Skeletal muscle satellite cell (primary cell): ENCODE measurements at regions not wholly inside any gene's neighbourhood (a gene's known extent, or its start where the extent isn't known, plus 50 kb on each side); places are given as distances from the start of the nearest gene placed in this dataset.

Experiments used
- H3K27me3 ChIP-seq: 2 replicates; pipeline ENCODE4 v1.7.0; 2013; ENCODE audit warnings: low read length; ENCODE audit not compliant: control insufficient read depth, insufficient read depth
- H3K36me3 ChIP-seq: 2 replicates; pipeline ENCODE4 v1.7.0; 2013; ENCODE audit warnings: mild to moderate bottlenecking, control low read depth, low read length; ENCODE audit not compliant: insufficient read depth
- H3K4me1 ChIP-seq: 2 replicates; pipeline ENCODE4 v1.7.0; 2013; ENCODE audit warnings: low read length; ENCODE audit not compliant: control insufficient read depth, insufficient read depth
- H3K4me2 ChIP-seq: 2 replicates; pipeline ENCODE4 v1.7.0; 2013; ENCODE audit warnings: mild to moderate bottlenecking, low read length
- H3K4me3 ChIP-seq: 2 replicates; pipeline ENCODE4 v1.7.0; 2013; ENCODE audit warnings: low read length
- H3K9ac ChIP-seq: 2 replicates; pipeline ENCODE4 v1.7.0; 2013; ENCODE audit warnings: mild to moderate bottlenecking, low read depth, low read length, moderate library complexity
- H3K9me3 ChIP-seq: replicated peaks from 2 replicates; pipeline ENCODE4 v1.7.0; 2013; ENCODE audit warnings: mild to moderate bottlenecking, control low read depth, low read length

DNA sequence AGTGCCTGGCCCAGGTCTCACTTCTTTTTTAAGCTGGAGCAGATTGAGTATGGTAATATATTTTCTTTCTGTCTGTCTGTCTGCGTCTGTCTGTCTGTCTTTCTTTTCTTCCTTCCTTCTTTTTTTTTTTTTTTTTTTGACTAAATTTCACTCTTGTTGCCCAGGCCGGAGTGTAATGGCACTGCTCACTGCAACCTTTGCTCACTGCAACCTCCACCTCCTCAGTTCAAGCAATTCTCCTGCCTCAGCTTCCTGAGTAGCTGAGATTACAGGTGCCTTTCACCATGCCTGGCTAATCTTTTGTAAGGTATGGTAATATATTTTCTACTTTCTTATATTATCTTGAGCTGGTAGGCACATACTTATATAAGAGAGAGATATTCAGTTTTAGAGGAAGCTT is 196.3 kb upstream of the MARCKS start:
- no peak overlapping the region for H3K9ac ChIP-seq
- no peak overlapping the region for H3K4me3 ChIP-seq
- no peaks in the 10 kb centered on the region for H3K36me3 ChIP-seq
- no peak overlapping the region for H3K4me2 ChIP-seq
- H3K9me3 ChIP-seq, result no peaks in the 10 kb centered on the region
- H3K4me1 ChIP-seq, result no peaks in the 10 kb centered on the region
- H3K27me3 ChIP-seq, result no peaks in the 10 kb centered on the region

DNA sequence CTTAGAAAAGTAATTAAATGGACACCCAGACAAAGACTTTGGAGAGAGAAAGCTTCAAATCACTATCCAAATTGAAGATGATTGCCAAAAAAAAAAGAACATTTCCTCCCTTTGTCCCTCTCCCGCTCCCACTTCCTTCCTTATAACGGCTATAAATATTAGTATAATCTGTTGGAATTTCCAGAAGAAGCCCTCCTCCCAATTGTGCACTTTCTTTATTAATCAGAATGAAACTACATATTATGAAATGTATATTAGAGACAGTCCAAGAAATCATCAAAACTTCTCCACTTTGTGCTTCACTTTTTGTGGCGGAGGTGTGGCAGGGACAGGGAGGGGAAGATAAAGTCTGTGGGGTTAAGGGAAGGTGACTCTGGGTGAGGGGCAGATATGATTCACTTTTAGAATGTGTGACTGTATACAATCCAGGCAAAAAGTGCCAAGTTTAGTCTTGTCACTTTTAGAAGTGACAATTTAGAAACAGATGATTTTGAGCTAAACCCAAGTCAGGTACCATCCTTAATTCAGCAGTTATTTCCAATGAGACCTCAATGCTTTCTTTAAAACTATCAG is 195.0 kb upstream of the MARCKS start:
- Histone ChIP-seq H3K36me3 (no peaks in the 10 kb centered on the region), H3K4me3 (no peak overlapping the region), H3K4me2 (no peak overlapping the region), H3K9me3 (no peaks in the 10 kb centered on the region), H3K27me3 (no peaks in the 10 kb centered on the region), H3K9ac (no peak overlapping the region), H3K4me1 (no peaks in the 10 kb centered on the region)

DNA sequence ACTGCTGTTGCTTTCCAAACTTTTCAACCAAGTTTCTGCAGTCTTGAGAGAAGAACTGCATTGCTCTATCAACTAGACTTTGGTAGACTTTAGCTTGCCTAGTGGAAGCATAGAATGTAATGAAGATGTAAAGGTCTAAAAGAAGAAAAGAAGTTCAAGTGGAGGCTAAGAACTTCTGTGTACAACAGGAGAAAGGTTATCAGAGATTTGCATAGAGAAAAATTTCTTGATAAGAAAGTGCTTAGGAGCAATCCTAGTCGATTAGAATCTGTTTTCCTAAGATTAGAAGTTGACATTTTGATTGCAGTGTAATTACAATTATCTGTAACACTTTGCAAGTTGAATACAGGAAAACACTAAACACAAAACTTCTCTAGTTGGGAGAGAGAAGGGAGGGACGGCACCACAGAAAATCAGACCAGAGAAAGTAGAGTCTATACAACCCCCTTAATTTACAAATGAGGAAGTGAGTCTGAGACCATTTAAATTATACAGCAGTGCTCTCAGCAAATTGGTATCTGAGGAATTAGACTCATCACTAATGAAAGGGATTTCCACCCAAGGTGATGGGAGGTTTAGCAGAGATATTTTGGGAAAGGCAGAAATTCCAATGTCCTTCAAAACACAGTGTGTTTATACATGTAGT is 194.3 kb upstream of the MARCKS start:
- Histone ChIP-seq H3K9ac (no peak overlapping the region), H3K36me3 (no peaks in the 10 kb centered on the region), H3K9me3 (no peaks in the 10 kb centered on the region), H3K27me3 (no peaks in the 10 kb centered on the region), H3K4me2 (no peak overlapping the region), H3K4me1 (no peaks in the 10 kb centered on the region), H3K4me3 (no peak overlapping the region)

DNA sequence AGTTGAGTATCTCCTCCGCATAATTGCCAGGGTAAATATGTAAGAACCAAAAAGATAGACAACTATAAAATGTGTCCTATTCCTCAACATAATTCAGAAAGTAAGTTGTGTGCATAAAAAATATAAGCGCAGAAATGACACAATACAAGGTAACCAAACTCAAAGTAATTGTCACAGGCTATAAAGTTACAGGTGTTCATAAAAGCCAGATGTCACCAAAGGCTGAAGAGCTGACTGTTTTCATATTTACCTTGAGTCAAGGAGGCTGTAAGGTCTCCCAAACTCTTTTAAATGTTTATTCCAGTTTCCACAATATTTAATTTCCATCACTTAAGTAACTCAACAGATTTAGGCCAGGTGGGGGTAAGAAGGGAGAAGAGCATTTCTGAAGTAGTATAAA is 192.2 kb upstream of the MARCKS start:
- Histone ChIP-seq H3K9ac (no peak overlapping the region), H3K9me3 (no peaks in the 10 kb centered on the region), H3K27me3 (no peaks in the 10 kb centered on the region), H3K4me1 (no peaks in the 10 kb centered on the region), H3K4me2 (no peak overlapping the region), H3K36me3 (no peaks in the 10 kb centered on the region), H3K4me3 (no peak overlapping the region)

DNA sequence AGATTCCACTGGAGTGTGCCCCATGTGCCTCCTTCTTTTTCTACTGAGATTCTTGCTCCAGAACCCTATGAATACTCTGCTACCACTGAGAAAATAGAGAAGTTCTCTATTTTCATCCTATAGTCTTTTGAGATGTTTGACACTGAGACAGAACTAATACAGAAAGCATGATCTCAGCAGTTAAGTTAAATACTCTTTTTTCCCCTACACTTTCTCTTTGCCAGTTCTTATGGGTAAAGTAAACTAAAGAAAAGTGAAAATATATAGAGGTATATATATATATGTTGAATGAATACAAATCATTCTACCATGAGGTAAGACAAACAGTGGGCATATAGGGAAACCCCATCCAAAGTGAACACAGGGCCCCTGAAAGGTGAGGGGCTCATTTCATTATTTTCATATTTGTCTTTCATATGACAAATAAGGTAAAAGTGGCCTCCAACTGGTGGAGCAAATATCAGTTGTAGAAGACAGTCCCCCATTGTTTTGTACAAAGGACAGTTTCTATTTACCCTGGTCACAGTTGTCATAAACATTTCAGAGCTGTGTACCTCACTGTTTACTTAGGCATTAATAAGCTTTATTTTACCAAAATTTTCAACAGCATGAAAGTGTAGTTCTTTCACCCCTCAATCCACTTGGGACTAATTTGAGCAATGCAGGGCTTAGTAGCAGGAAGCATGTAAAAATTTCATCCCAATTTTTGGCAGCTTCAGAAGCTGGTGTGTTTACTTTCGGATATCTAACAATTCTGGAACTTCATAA is 188.3 kb upstream of the MARCKS start:
- Histone ChIP-seq H3K4me2 (no peak overlapping the region), H3K36me3 (no peaks in the 10 kb centered on the region), H3K9ac (no peak overlapping the region), H3K4me3 (no peak overlapping the region), H3K4me1 (peaks cover 5% of the 10 kb centered on the region), H3K9me3 (no peaks in the 10 kb centered on the region), H3K27me3 (no peaks in the 10 kb centered on the region)

DNA sequence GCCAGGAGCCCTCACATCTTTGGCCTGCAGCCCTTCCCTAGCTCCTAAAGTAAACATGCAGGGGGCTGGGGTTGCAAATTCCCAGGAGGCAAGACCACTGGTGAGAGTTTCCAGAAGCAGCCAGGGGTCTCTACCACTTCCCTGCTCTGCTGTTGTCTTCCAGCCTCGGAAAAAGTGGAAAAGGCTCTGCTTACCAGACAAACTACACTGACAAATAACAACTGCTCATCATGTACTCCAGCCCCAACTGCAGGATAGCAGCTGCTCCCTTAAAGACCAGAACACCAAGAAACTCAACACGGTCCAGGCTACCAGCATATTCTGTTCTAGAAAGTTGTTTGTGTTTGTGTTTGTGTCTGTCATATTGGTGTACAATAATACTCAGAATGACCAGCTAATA is 187.5 kb upstream of the MARCKS start:
- Histone ChIP-seq H3K4me3 (no peak overlapping the region), H3K4me1 (peaks cover 5% of the 10 kb centered on the region), H3K27me3 (no peaks in the 10 kb centered on the region), H3K4me2 (no peak overlapping the region), H3K9ac (no peak overlapping the region), H3K36me3 (no peaks in the 10 kb centered on the region), H3K9me3 (no peaks in the 10 kb centered on the region)

DNA sequence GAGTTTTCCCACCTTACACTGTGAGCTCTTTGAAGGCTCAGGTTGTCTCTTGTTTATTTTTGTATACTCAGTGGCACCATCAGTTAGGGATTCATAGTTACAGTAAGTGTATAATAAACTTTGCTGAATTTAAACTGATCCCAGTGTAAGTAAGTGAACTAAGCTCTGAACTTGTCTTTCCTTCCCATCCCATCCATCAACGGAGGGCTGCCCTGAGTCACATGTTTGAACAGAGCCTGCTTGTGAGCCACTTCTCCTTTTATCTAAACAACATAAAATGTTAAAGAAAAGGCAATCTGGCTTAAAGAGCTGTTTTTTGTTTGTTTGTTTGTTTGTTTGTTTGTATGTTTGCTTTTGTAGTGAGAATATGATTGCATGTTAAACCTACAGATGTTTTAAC is 185.7 kb upstream of the MARCKS start:
- no peaks in the 10 kb centered on the region for H3K36me3 ChIP-seq
- no peaks in the 10 kb centered on the region for H3K27me3 ChIP-seq
- H3K4me2 ChIP-seq, result no peak overlapping the region
- no peak overlapping the region for H3K4me3 ChIP-seq
- peaks cover 5% of the 10 kb centered on the region for H3K4me1 ChIP-seq
- H3K9ac ChIP-seq, result no peak overlapping the region
- no peaks in the 10 kb centered on the region for H3K9me3 ChIP-seq

DNA sequence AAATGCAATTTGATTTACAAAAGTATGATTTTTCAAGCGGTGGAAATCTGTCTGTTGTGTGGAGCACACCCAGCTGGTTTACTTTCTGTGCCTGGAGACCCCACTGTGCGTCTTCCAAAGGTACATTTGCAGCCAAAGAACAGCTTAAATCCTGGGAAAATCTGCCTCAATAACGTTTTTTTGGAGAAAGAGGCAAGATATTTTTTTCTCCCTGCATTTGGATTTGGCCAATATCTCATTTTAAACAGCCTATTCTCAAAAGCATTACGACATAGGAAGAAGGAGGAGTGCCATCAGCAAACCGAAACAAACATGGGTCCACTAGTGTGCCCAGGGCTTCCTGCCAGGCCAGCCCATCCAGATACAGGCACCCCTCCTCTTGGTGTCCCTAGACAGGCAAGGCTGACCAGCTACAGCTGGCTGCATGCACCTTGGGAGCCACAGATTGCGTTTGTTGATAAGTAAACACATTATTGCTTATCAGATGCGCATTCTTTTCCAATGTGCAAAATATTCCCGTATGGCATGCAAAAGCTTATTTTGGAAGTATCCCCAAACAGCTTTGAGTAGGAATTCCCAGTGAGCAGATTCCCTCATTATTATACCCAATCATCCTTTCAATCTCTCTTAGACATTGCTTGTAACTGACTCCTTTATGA is 184.5 kb upstream of the MARCKS start:
- H3K4me1 ChIP-seq, result peaks cover 5% of the 10 kb centered on the region
- no peaks in the 10 kb centered on the region for H3K9me3 ChIP-seq
- no peaks in the 10 kb centered on the region for H3K36me3 ChIP-seq
- H3K4me3 ChIP-seq, result peak overlapping the region; percentile 56
- peak overlapping the region; percentile 2 for H3K9ac ChIP-seq
- H3K27me3 ChIP-seq, result no peaks in the 10 kb centered on the region
- peak overlapping the region; percentile 79 for H3K4me2 ChIP-seq

DNA sequence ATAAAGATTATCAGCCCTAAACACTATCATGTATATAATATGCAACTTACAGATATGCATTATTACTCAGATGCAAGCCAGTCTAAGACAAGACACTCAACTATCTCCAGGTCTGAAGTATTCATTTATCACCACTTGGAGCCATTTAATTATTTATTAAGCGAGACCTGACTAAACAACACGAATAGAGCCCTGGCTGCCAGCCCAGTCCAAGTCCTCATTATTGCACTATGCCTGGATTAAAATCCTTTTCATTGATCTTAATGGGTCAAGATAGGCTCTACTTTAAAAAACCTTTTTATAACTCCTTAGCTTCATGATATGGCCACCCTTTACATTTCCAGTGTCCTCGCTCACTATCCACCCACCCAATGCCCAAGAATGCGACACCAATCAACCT is 183.1 kb upstream of the MARCKS start:
- Histone ChIP-seq H3K4me2 (no peak overlapping the region), H3K27me3 (no peaks in the 10 kb centered on the region), H3K36me3 (no peaks in the 10 kb centered on the region), H3K9ac (no peak overlapping the region), H3K4me1 (peaks cover 5% of the 10 kb centered on the region), H3K9me3 (no peaks in the 10 kb centered on the region), H3K4me3 (no peak overlapping the region)

DNA sequence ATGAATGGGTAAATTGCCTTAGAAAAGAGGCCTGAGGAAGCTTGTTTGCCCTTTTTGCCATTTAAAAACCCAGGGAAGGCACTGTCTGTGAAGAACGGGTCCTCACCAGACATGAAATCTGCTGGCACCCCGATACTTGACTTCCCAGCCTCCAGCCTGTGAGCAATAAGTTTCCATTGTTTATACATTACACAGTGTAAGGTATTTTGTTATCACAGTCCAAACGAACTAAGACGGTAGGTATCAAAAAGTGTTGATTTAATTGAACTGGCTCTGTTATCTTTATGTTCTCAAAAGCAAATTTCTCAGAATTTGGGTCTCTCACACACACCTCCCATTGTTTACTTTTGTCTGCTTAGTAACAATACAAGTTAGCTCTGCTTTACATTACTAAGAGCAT is 181.1 kb upstream of the MARCKS start:
- Histone ChIP-seq H3K4me2 (no peak overlapping the region), H3K4me1 (peaks cover 5% of the 10 kb centered on the region), H3K9me3 (no peaks in the 10 kb centered on the region), H3K27me3 (no peaks in the 10 kb centered on the region), H3K9ac (no peak overlapping the region), H3K36me3 (no peaks in the 10 kb centered on the region), H3K4me3 (no peak overlapping the region)

DNA sequence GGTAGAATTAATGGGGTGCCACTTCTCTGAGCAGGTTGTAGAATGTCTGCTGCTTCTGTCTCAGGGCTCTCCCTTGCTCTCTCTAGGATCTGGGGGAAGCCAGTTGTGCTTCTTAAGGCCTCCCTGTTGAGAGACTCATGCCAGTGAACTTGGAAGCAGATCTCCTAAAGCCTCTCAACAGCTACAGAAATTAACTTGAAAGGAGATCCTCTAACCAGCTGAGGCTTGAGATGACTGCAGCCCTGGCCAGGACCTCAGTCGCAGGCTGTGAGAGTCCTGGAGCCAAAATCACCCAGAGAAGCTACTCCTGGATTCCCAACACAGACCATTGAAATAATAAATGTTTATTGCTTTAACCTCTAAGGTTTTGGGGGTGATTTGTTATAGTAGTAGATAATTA is 180.2 kb upstream of the MARCKS start:
- Histone ChIP-seq H3K4me2 (no peak overlapping the region), H3K9me3 (no peaks in the 10 kb centered on the region), H3K4me1 (peaks cover 5% of the 10 kb centered on the region), H3K27me3 (no peaks in the 10 kb centered on the region), H3K36me3 (no peaks in the 10 kb centered on the region), H3K9ac (no peak overlapping the region), H3K4me3 (no peak overlapping the region)
